ENCODE measurements at regions not wholly inside any gene's neighbourhood (a gene's known extent, or its start where the extent isn't known, plus 50 kb on each side); places are given as distances from the start of the nearest gene placed in this dataset.

DNA sequence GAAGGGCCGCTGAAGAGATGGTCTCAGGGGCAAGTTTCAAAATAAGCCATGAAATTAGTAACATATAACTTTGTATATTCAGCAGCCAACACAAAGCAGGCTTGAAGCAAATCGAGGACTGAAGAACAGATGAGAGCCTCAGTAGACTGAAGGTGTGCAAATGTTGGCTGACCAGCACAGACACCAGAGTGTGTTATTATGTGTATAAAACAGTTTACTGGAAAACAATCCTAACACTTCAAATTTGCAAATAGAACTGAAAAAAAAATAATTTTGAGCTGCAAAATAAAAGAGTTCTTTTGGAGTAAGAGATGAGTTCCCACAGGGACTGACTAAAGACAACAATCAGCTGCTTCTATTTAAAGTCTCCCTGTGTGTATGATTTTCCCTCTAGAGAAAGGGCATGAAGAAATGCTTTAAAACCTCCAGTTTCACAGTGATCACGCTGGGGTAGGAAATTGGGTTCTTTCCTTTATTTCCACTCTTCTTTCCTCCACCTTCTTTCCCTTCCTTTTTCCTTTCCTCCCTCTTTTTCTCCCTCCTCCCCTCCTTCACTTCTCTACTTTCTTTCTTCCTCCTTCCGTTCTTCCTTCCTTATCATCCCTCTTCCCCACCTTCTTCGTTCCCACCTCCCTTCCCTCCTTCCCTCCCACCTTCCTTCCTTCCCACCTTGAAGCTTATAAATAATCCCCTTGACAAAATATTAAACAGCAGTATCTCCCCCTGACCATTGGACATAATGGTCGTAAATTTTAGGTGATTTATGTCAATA, 383.9 kb upstream of the DCN start:
- H3K4me3 ChIP-seq (ENCODE audit: low read length) = no peak overlapping the region
- H3K9ac ChIP-seq (ENCODE audit: low read depth, low read length) = no peak overlapping the region
- H3K4me1 ChIP-seq (ENCODE audit: insufficient read depth, low read length) = 0 out of 2 replicates have a peak, but pooled peaks cover 3% of the 10 kb centered on the region
- no peaks in the 10 kb centered on the region for H3K36me3 ChIP-seq (ENCODE audit: insufficient read depth, low read depth, low read length)
- H3K9me3 ChIP-seq (ENCODE audit: insufficient read depth, low read depth, low read length) = no peaks in the 10 kb centered on the region
- H3K27me3 ChIP-seq (ENCODE audit: insufficient read depth, low read length) = no peaks in the 10 kb centered on the region
- no peak overlapping the region for H3K27ac ChIP-seq (ENCODE audit: low read length)

DNA sequence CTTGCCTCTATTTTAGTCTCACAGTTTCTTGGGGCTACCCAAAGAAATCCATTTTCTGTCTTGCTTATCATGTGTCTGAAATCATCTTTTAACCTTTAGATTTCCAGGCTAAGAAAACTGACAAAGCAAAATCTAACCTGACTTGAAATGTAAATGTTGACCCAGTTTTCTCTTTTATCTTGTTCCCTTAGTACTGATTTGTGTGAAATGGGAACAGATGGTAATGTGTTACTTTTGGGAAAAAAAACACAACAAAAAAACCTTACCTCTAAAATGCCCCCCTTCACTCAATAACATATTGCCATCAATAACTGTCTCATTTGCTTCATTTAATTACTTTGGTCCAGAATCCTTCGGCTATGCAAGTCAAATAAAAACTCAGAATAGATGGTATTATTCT, 383.2 kb upstream of the DCN start:
- H3K36me3 ChIP-seq (ENCODE audit: insufficient read depth, low read depth, low read length) = no peaks in the 10 kb centered on the region
- H3K4me3 ChIP-seq (ENCODE audit: low read length) = no peak overlapping the region
- H3K27me3 ChIP-seq (ENCODE audit: insufficient read depth, low read length) = no peaks in the 10 kb centered on the region
- H3K9ac ChIP-seq (ENCODE audit: low read depth, low read length) = no peak overlapping the region
- no peaks in the 10 kb centered on the region for H3K9me3 ChIP-seq (ENCODE audit: insufficient read depth, low read depth, low read length)
- H3K4me1 ChIP-seq (ENCODE audit: insufficient read depth, low read length) = 0 out of 2 replicates have a peak, but pooled peaks cover 3% of the 10 kb centered on the region
- H3K27ac ChIP-seq (ENCODE audit: low read length) = no peak overlapping the region

- no peaks in the 10 kb centered on the region for H3K9me3 ChIP-seq (ENCODE audit: insufficient read depth, low read depth, low read length)
- H3K4me3 ChIP-seq (ENCODE audit: low read length) = no peak overlapping the region
- H3K36me3 ChIP-seq (ENCODE audit: insufficient read depth, low read depth, low read length) = no peaks in the 10 kb centered on the region
- no peak overlapping the region for H3K27ac ChIP-seq (ENCODE audit: low read length)
- 0 out of 2 replicates have a peak, but pooled peaks cover 3% of the 10 kb centered on the region for H3K4me1 ChIP-seq (ENCODE audit: insufficient read depth, low read length)
- H3K27me3 ChIP-seq (ENCODE audit: insufficient read depth, low read length) = no peaks in the 10 kb centered on the region
- no peak overlapping the region for H3K9ac ChIP-seq (ENCODE audit: low read depth, low read length)
Observed at GRCh38 chr12:91565246-91565645, 382.6 kb upstream of the DCN start.

DNA sequence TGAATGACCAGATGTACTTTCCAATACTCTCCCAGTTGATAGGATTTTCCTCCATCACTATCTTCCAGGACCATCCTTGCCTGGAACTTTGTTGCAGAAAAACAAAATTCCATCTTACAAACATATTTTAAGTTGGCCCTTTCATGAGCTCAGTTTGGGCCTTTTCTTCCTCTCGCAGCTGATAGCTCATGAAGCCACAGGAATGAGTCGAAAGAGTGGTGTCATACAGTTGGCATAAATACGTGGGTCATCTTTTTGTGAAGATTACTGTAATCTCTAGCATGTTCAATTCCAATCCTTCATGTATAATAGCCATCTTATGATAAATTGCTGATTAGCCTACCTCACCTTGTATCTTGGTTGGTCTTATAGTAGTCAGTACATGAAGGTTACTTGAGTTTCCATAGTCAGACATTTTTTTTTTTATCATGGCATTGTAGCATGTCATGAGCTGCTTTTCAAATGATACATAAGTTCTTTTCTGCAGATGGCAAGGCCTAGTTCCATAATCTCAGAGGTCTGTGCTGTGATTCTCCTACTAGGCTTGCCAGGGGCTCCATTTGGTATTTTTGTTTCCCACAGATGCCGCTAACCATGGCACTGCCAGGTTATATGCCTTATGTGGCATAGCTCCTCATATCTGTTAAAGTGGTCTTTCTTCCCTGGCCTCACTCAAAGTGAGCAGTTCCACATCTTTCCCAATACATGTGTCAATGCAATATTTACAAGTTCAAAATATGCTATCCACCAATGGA, 380.6 kb upstream of the DCN start:
- no peaks in the 10 kb centered on the region for H3K36me3 ChIP-seq (ENCODE audit: insufficient read depth, low read depth, low read length)

GRCh38 chr12:91562476-91562875, 379.9 kb upstream of the DCN start:
- 0 out of 2 replicates have a peak, but pooled peaks cover 3% of the 10 kb centered on the region for H3K4me1 ChIP-seq (ENCODE audit: insufficient read depth, low read length)
- no peak overlapping the region for H3K4me3 ChIP-seq (ENCODE audit: low read length)
- no peak overlapping the region for H3K27ac ChIP-seq (ENCODE audit: low read length)
- H3K9me3 ChIP-seq (ENCODE audit: insufficient read depth, low read depth, low read length) = no peaks in the 10 kb centered on the region
- H3K27me3 ChIP-seq (ENCODE audit: insufficient read depth, low read length) = no peaks in the 10 kb centered on the region
- no peaks in the 10 kb centered on the region for H3K36me3 ChIP-seq (ENCODE audit: insufficient read depth, low read depth, low read length)
- H3K9ac ChIP-seq (ENCODE audit: low read depth, low read length) = no peak overlapping the region

More for the DNA sequence above, 380.6 kb upstream of the DCN start:
- Histone ChIP-seq H3K4me3 (ENCODE audit: low read length) (no peak overlapping the region), H3K9me3 (ENCODE audit: insufficient read depth, low read depth, low read length) (no peaks in the 10 kb centered on the region), H3K4me1 (ENCODE audit: insufficient read depth, low read length) (0 out of 2 replicates have a peak, but pooled peaks cover 3% of the 10 kb centered on the region), H3K9ac (ENCODE audit: low read depth, low read length) (no peak overlapping the region), H3K27ac (ENCODE audit: low read length) (no peak overlapping the region), H3K27me3 (ENCODE audit: insufficient read depth, low read length) (no peaks in the 10 kb centered on the region)

GRCh38 chr12:91561958-91562325, 379.3 kb upstream of the DCN start:
- Histone ChIP-seq H3K4me1 (ENCODE audit: insufficient read depth, low read length) (0 out of 2 replicates have a peak, but pooled peaks cover 3% of the 10 kb centered on the region), H3K27me3 (ENCODE audit: insufficient read depth, low read length) (no peaks in the 10 kb centered on the region), H3K9ac (ENCODE audit: low read depth, low read length) (no peak overlapping the region), H3K9me3 (ENCODE audit: insufficient read depth, low read depth, low read length) (no peaks in the 10 kb centered on the region), H3K4me3 (ENCODE audit: low read length) (no peak overlapping the region), H3K36me3 (ENCODE audit: insufficient read depth, low read depth, low read length) (no peaks in the 10 kb centered on the region), H3K27ac (ENCODE audit: low read length) (no peak overlapping the region)

GRCh38 chr12:91561301-91561957, 378.8 kb upstream of the DCN start:
- H3K27ac ChIP-seq (ENCODE audit: low read length) = no peak overlapping the region
- H3K9ac ChIP-seq (ENCODE audit: low read depth, low read length) = no peak overlapping the region
- no peaks in the 10 kb centered on the region for H3K27me3 ChIP-seq (ENCODE audit: insufficient read depth, low read length)
- no peaks in the 10 kb centered on the region for H3K36me3 ChIP-seq (ENCODE audit: insufficient read depth, low read depth, low read length)
- no peaks in the 10 kb centered on the region for H3K9me3 ChIP-seq (ENCODE audit: insufficient read depth, low read depth, low read length)
- no peak overlapping the region for H3K4me3 ChIP-seq (ENCODE audit: low read length)
- 0 out of 2 replicates have a peak, but pooled peaks cover 3% of the 10 kb centered on the region for H3K4me1 ChIP-seq (ENCODE audit: insufficient read depth, low read length)

- Histone ChIP-seq H3K27ac (ENCODE audit: low read length) (no peak overlapping the region), H3K9ac (ENCODE audit: low read depth, low read length) (no peak overlapping the region), H3K4me3 (ENCODE audit: low read length) (no peak overlapping the region), H3K36me3 (ENCODE audit: insufficient read depth, low read depth, low read length) (no peaks in the 10 kb centered on the region), H3K27me3 (ENCODE audit: insufficient read depth, low read length) (no peaks in the 10 kb centered on the region), H3K9me3 (ENCODE audit: insufficient read depth, low read depth, low read length) (no peaks in the 10 kb centered on the region), H3K4me1 (ENCODE audit: insufficient read depth, low read length) (no peaks in the 10 kb centered on the region)
Observed at GRCh38 chr12:91556909-91557308, 374.3 kb upstream of the DCN start.

DNA sequence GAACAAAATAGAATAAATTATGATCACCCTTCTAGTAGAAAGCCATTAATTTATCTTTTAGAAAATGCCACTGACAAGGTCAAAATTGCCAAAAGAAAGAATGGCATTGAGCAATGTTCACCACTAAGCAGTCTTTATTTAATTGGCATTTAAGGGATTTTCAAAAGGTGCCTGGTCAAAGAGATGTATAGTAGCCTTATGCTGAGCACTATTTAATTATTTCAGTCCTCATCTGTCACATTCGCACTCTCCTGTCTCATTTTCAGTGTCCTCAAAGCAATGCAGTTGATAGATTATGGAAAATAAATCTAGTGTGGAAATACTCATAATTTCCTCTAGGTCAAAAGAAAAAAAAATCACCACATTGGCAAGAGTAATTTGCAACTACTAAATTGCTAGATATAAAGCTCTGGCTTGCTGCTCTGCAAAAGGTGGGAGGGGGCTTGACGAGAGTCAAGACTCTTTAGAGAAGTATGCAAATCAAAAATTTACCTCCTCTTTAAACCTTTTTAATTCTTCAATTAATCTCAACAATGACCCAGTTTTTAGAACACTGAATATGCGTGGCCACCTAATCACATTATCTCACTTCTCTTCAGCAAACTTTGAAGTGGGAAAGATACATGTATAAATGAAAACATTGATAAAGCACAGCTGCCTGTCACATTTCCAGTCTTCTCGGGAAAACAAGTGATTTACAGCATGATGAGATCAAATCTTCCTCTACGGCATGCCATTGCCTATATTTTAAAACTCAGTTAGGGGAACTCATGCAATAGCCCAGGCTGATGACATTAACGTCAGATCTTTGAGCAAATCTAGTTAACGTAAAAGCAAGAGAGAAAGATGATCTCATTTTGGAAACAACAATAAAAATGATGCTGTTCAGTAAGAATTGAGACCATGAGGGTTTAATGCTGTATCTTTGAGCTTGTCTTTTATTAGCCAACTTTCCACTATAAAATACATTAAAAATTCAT, 373.1 kb upstream of the DCN start:
- H3K4me3 ChIP-seq (ENCODE audit: low read length) = no peak overlapping the region
- no peak overlapping the region for H3K27ac ChIP-seq (ENCODE audit: low read length)
- H3K9ac ChIP-seq (ENCODE audit: low read depth, low read length) = no peak overlapping the region
- H3K4me1 ChIP-seq (ENCODE audit: insufficient read depth, low read length) = no peaks in the 10 kb centered on the region
- no peaks in the 10 kb centered on the region for H3K27me3 ChIP-seq (ENCODE audit: insufficient read depth, low read length)
- H3K36me3 ChIP-seq (ENCODE audit: insufficient read depth, low read depth, low read length) = no peaks in the 10 kb centered on the region
- H3K9me3 ChIP-seq (ENCODE audit: insufficient read depth, low read depth, low read length) = no peaks in the 10 kb centered on the region

DNA sequence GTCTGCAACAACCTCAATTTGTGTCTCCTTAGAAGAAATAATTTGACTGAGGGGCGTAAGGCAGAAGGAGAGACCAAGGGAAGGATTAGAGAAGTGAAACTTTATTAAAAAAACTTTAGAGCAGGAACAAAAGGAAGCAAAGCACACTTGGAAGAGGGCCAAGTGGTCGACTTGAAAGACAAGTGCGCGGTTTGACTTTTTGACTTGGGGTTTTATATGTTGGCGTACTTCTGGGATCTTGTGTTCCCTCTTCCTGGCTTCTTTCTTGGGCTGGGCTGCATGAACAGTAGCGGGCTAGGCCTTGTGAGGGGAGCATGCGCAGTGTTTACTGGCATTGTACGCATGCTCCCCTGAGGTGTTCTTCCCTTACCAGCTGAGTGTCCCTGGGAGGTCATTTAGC, 369.3 kb upstream of the DCN start:
- Histone ChIP-seq H3K4me3 (ENCODE audit: low read length) (no peak overlapping the region), H3K27ac (ENCODE audit: low read length) (no peak overlapping the region), H3K9me3 (ENCODE audit: insufficient read depth, low read depth, low read length) (no peaks in the 10 kb centered on the region), H3K4me1 (ENCODE audit: insufficient read depth, low read length) (no peaks in the 10 kb centered on the region), H3K9ac (ENCODE audit: low read depth, low read length) (no peak overlapping the region), H3K27me3 (ENCODE audit: insufficient read depth, low read length) (no peaks in the 10 kb centered on the region), H3K36me3 (ENCODE audit: insufficient read depth, low read depth, low read length) (no peaks in the 10 kb centered on the region)

DNA sequence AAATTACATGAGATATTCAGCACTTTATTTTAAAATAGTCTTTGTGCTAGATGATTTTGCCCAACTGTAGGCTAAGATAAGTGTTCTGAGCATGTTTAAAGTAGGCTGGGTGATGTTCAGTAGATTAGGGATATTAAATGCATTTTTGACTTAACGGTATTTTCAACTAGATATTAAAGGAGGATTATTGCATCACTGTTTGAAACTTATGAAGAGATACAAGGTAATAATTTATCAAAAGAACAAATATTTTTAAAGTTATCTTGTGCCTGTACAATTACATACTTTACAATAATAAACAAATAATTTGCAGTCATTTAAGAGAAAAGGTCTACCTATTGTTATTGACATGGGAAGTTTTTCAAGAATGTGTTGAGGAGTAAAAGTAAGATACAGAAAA, 368.6 kb upstream of the DCN start:
- Histone ChIP-seq H3K9ac (ENCODE audit: low read depth, low read length) (no peak overlapping the region), H3K27me3 (ENCODE audit: insufficient read depth, low read length) (no peaks in the 10 kb centered on the region), H3K4me1 (ENCODE audit: insufficient read depth, low read length) (no peaks in the 10 kb centered on the region), H3K4me3 (ENCODE audit: low read length) (no peak overlapping the region), H3K36me3 (ENCODE audit: insufficient read depth, low read depth, low read length) (no peaks in the 10 kb centered on the region), H3K9me3 (ENCODE audit: insufficient read depth, low read depth, low read length) (no peaks in the 10 kb centered on the region), H3K27ac (ENCODE audit: low read length) (no peak overlapping the region)

Data from iPS-20b (cell line).